Epithelial cell of proximal tubule (primary cell): ENCODE measurements at regions not wholly inside any gene's neighbourhood (a gene's known extent, or its start where the extent isn't known, plus 50 kb on each side); places are given as distances from the start of the nearest gene placed in this dataset.

Experiments used
- DNase-seq: peaks from one replicate; pipeline ENCODE4 v3.0.0-alpha.2; 2011; ENCODE audit warnings: low read depth
- H3K4me3 ChIP-seq: 2 replicates; pipeline ENCODE4 v1.5.1; 2011; ENCODE audit warnings: low read depth, mild to moderate bottlenecking, low read length
- CTCF ChIP-seq: conservative IDR thresholded peaks from 2 replicates; pipeline ENCODE4 v1.5.1; 2012; ENCODE audit warnings: low read depth, mild to moderate bottlenecking, low read length

GRCh38 chr15:85872125-85872524 is 77.4 kb upstream of the KLHL25 start:
- no peak for TF ChIP-seq CTCF
- no peak overlapping the region for H3K4me3 ChIP-seq
- DNase-seq, result no peak

GRCh38 chr15:85874236-85874635 is 79.5 kb upstream of the KLHL25 start:
- TF ChIP-seq CTCF, result no peak
- DNase-seq, result no peak
- H3K4me3 ChIP-seq, result no peak overlapping the region

GRCh38 chr15:85875756-85876155 is 81.0 kb upstream of the KLHL25 start:
- DNase-seq, result no peak
- no peak for TF ChIP-seq CTCF
- no peak overlapping the region for H3K4me3 ChIP-seq

- DNase-seq, result no peak
- TF ChIP-seq CTCF, result no peak
Measured at GRCh38 chr15:85878828-85879225, 84.1 kb upstream of the KLHL25 start.

GRCh38 chr15:85879334-85880163 is 84.8 kb upstream of the KLHL25 start:
- DNase-seq, result no peak
- no peak for TF ChIP-seq CTCF
- H3K4me3 ChIP-seq, result no peak overlapping the region

More at GRCh38 chr15:85878828-85879225, 84.1 kb upstream of the KLHL25 start:
- no peak overlapping the region for H3K4me3 ChIP-seq

- DNase-seq, result no peak
- TF ChIP-seq CTCF, result no peak
- H3K4me3 ChIP-seq, result no peak overlapping the region
Measured at GRCh38 chr15:85880501-85881190, 85.9 kb upstream of the KLHL25 start.
